ENCODE measurements at regions not wholly inside any gene's neighbourhood (a gene's known extent, or its start where the extent isn't known, plus 50 kb on each side); places are given as distances from the start of the nearest gene placed in this dataset.

DNA sequence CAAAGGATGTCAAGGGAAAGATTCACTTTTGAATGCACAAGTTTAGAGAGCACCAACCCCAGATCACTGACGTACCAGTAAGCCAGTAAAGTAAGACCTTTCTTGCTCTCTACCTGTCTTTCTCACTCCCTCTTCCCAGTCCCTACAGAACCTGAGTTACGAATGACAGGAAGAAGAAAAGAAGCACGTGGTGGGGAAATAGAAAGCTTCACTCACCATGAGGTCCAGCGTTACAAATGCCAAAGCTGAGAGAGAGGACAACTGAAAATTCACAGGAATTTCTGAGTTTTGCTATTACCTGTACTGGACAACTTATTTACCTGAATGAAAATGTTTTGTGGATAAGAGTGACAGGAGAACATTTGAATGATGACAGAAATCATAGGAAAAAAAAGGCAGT lies 133.2 kb upstream of the GBE1 start:
- ChIA-PET CTCF (interaction anchor here (1.3 kb wide), 1 partner anchor 15 kb away, joined by 4 read pairs; no protein-coding TSS in a partner anchor), POLR2A (no interaction called here)
- no peak overlapping the region for H3K4me3 ChIP-seq (ENCODE audit: low read depth, low read length)
- DNase-seq (ENCODE audit: low read depth, low spot score): no peak
- TF ChIP-seq, protein P1, sequence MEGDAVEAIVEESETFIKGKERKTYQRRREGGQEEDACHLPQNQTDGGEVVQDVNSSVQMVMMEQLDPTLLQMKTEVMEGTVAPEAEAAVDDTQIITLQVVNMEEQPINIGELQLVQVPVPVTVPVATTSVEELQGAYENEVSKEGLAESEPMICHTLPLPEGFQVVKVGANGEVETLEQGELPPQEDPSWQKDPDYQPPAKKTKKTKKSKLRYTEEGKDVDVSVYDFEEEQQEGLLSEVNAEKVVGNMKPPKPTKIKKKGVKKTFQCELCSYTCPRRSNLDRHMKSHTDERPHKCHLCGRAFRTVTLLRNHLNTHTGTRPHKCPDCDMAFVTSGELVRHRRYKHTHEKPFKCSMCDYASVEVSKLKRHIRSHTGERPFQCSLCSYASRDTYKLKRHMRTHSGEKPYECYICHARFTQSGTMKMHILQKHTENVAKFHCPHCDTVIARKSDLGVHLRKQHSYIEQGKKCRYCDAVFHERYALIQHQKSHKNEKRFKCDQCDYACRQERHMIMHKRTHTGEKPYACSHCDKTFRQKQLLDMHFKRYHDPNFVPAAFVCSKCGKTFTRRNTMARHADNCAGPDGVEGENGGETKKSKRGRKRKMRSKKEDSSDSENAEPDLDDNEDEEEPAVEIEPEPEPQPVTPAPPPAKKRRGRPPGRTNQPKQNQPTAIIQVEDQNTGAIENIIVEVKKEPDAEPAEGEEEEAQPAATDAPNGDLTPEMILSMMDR (IDR thresholded peaks at IDR 0.05; ENCODE audit: insufficient read depth, low read length, missing control alignments): no peak

DNA sequence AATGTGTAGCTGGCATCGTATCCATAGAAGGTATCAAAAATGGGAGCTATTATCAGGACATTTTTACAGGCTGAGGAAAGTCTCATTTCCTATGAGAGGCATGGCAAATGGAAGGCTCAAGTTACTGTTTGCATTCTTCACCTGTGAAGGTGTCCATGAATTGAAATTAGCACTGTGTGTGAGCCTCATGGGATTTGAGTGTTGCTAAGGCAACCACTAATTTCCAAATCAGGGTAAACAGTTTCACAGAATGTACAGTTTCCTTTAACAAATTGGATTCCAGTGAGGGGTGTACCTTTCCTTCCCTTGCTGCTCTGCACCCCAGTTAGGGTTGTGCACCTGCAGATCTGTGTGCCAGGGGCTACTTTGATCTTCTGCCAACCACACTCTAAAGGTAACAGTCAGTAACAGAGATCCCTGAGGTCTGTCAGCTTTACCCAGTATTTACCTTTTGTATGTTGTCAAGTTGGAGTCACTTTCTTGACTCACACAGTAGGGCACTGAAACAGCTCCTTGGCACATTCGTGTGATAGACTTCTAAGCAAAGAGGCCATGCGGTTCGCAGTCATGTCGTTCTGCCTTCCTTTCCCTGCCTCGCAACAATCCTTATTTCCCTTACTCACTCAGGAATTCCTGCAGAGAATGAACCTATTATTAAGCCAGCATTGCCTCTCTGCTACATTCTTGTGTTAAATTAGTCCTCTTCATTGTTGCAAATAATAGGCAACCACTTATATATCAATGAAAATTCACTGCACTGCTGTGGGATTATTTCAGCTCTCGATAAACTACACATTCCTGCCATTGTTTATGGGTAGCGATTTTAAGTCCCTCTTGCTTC lies 129.8 kb upstream of the GBE1 start:
- ChIA-PET POLR2A (no interaction called here), CTCF (interaction anchor here (4.6 kb wide), 1 partner anchor 18 kb away, joined by 21 read pairs; no protein-coding TSS in a partner anchor)
- no peak overlapping the region for H3K4me3 ChIP-seq (ENCODE audit: low read depth, low read length)
- TF ChIP-seq, protein P1 (IDR thresholded peaks at IDR 0.05; ENCODE audit: insufficient read depth, low read length, missing control alignments): no peak
- DNase-seq (ENCODE audit: low read depth, low spot score): no peak

DNA sequence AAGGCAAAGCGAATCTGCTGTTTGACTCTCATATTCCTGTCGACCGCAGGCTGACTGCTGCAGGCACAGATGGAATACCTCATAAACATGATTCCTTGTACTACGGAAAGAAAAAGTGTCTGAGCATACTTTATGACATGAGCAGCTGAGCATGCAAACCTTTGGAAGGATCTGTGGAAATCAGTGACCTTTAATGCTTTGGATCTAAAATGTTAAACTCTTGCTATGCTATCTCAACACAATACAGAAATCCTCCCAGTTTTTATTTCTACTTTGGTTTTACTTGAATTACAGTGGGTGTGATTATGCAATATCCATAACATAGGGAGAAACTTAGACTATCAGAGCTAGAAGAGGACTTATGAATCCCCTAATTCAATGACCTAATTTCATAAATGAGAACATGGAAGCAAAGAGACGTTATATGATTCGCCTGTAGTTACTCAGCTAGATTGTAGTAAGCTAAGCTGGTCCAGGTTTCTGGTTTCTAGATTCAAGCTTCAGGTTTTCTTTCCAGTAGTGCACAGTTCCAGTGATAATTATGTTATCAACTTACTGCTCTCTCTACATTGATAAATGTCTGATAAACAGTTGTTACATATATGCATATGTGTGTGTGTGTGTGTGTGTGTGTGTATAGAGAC lies 127.6 kb upstream of the GBE1 start:
- ChIA-PET CTCF (interaction anchor here (4.6 kb wide), 1 partner anchor 20 kb away, joined by 21 read pairs; no protein-coding TSS in a partner anchor), POLR2A (no interaction called here)
- DNase-seq (ENCODE audit: low read depth, low spot score): no peak
- no peak overlapping the region for H3K4me3 ChIP-seq (ENCODE audit: low read depth, low read length)
- TF ChIP-seq, protein P1 (IDR thresholded peaks at IDR 0.05; ENCODE audit: insufficient read depth, low read length, missing control alignments): no peak

DNA sequence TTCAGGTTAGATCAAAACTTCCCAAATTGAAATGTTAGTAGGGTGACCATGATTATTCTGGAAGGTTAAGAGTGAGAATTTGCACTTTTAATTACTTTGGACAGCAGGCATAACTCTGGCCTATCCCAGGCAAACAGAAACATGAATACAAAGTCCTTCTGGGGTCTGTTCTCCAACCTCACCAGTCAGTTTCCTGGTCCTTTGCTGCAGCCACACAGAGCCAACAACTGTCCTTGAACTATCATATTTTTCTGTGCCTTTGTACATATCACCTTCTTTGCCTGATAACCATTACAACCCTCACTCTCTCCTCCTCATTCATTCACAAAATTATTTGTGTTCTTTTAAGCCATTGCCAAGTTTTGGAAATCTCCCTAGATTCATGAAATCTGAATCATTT lies 126.0 kb upstream of the GBE1 start:
- no peak for DNase-seq (ENCODE audit: low read depth, low spot score)
- H3K4me3 ChIP-seq (ENCODE audit: low read depth, low read length): no peak overlapping the region
- ChIA-PET POLR2A (no interaction called here), CTCF (no interaction called here)
- TF ChIP-seq, protein P1 (IDR thresholded peaks at IDR 0.05; ENCODE audit: insufficient read depth, low read length, missing control alignments): no peak

DNA sequence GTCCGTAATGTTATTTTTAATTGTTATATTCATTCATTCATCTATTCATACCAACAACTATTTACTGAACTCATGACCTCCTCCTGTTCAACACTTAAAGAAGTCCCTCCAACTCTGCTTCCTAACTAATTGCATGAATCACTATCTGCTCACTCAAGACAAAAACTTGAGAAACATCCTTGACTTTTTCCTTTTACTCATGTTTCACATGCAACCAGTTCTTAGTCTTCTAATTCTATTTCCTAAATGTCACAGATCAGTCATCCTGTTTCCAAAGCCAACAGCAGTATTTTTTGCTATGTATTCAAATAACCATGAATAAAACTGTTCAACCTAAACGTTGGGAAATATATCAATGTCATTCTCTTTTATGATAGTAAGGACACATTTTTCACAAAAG lies 124.6 kb upstream of the GBE1 start:
- no peak for DNase-seq (ENCODE audit: low read depth, low spot score)
- H3K4me3 ChIP-seq (ENCODE audit: low read depth, low read length): no peak overlapping the region
- TF ChIP-seq, protein P1 (IDR thresholded peaks at IDR 0.05; ENCODE audit: insufficient read depth, low read length, missing control alignments): no peak
- POLR2A ChIA-PET: no interaction called here
- CTCF ChIA-PET: no interaction called here

DNA sequence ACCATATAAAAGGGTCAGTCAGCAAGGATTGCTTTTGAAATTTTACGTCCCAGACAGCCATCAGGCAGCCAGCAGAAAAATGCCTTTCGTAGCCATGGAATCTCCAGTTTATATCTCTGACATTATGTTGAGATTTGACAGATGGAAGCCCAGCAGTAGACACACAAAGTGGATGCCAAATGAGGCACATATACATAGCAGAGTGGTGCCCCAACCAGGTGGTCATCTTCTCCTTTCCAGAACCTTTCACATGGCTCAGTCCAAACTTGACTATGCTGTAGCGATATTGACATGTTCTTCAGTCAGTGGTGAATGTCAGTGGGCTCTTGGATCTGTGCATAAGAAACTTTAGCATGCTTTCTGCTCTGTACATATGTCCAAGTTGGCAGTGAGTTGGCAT lies 123.3 kb upstream of the GBE1 start:
- TF ChIP-seq, protein P1 (IDR thresholded peaks at IDR 0.05; ENCODE audit: insufficient read depth, low read length, missing control alignments): no peak
- no peak for DNase-seq (ENCODE audit: low read depth, low spot score)
- ChIA-PET CTCF (no interaction called here), POLR2A (no interaction called here)
- H3K4me3 ChIP-seq (ENCODE audit: low read depth, low read length): no peak overlapping the region
